ENCODE measurements at regions not wholly inside any gene's neighbourhood (a gene's known extent, or its start where the extent isn't known, plus 50 kb on each side); places are given as distances from the start of the nearest gene placed in this dataset.

DNA sequence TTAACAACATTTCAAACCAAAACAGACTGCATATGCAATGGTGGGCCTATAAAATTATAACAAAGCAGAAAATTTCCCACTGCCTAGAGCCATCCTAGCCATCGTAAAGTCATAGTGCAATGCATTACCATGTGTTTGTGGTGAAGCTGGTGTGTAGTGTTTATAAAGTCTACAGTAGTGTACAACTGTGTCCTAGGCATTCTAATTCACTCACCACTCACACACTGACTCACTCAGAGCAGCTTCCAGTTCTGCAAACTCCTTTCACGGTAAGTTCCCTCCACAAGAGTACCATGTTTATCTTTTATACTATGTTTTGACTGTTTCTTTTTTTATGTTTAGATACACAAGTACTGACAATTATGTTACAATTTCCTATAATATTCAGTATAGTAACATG, 1104.1 kb upstream of the PHF14 start:
- in situ Hi-C loops (cut with MboI; ENCODE audit: low sequenced_read_pairs) (no loop called here), intact Hi-C loops (cut with micrococcal nuclease) (no loop called here), dilution Hi-C loops (cut with HindIII; ENCODE audit: low sequenced_read_pairs, unreplicated experiment) (no loop called here)
- Histone ChIP-seq H2BK5ac (ENCODE audit: low read depth, low read length, poor library complexity, severe bottlenecking) (no peak overlapping the region), H2AK5ac (ENCODE audit: low read depth, low read length) (no peak overlapping the region), H3K56ac (ENCODE audit: extremely low read depth, insufficient read depth, low read length) (no peak overlapping the region), H2BK20ac (ENCODE audit: low read depth, low read length) (no peak overlapping the region), H3K23ac (ENCODE audit: low read depth, low read length) (no peak overlapping the region), H3K4me2 (ENCODE audit: low read depth, low read length) (no peak overlapping the region), H3K79me1 (ENCODE audit: low read depth in 1 of 2, low read length in 2 of 2) (no peaks in the 10 kb centered on the region), H3K18ac (ENCODE audit: low read depth, low read length) (no peak overlapping the region), H2BK120ac (ENCODE audit: low read depth, low read length) (no peak overlapping the region), H3K9ac (ENCODE audit: low read depth, low read length) (no peak overlapping the region), H3K4me3 (ENCODE audit: insufficient read depth, low read depth, low read length) (no peak overlapping the region), H3K4me1 (ENCODE audit: control insufficient read depth, insufficient read depth, low read length) (no peaks in the 10 kb centered on the region), H4K91ac (ENCODE audit: insufficient read depth, low read depth, low read length) (no peak overlapping the region), H2BK15ac (ENCODE audit: low read depth, low read length) (no peak overlapping the region), H4K8ac (ENCODE audit: low read depth in 2 of 2, low read length in 2 of 2) (no peak overlapping the region), H4K5ac (ENCODE audit: low read depth, low read length) (no peak overlapping the region), H3K27me3 (ENCODE audit: control insufficient read depth, insufficient read depth, low read length) (no peaks in the 10 kb centered on the region), H2AFZ (replicated peaks; ENCODE audit: low read length, poor library complexity) (no peak overlapping the region), H3K9me1 (ENCODE audit: insufficient read depth, low read length) (no peaks in the 10 kb centered on the region), H4K20me1 (ENCODE audit: insufficient read depth, low read length) (no peaks in the 10 kb centered on the region), H2AK9ac (replicated peaks; ENCODE audit: low read depth, low read length, poor library complexity) (no peak overlapping the region), H3K14ac (replicated peaks; ENCODE audit: low read depth, low read length) (no peak overlapping the region), H3K9me3 (ENCODE audit: control insufficient read depth, insufficient read depth, low read length) (peaks cover 2% of the 10 kb centered on the region; the same call in 1 of the 2 replicates), H3K36me3 (ENCODE audit: control insufficient read depth, insufficient read depth, low read length) (no peaks in the 10 kb centered on the region), H3K27ac (ENCODE audit: insufficient read depth, low read length) (no peak overlapping the region), H3K4ac (ENCODE audit: low read depth, low read length) (no peak overlapping the region)
- DNase-seq (no peak), ATAC-seq (ENCODE audit: low read depth) (no peak)
- no TSS peak for BruUV-seq (replicated peaks)
- ChIA-PET CTCF (no interaction called here), POLR2A (ENCODE audit: unreplicated experiment) (no interaction called here)
- WGBS, 2 experiments (ENCODE audit: extremely low coverage in 2 of 2, insufficient read length in 1 of 2) = no CpG with 5 or more reads among the region's 2 CpGs
- TF ChIP-seq RCOR1 (IDR thresholded peaks at IDR 0.05; ENCODE audit: insufficient replicate concordance, low read length) (no peak), BHLHE40 (IDR thresholded peaks at IDR 0.05; ENCODE audit: low read depth, low read length) (no peak), ELK1 (IDR thresholded peaks at IDR 0.05; ENCODE audit: borderline replicate concordance, low read depth, low read length) (no peak), MAFK (IDR thresholded peaks at IDR 0.05; ENCODE audit: low read depth, low read length) (no peak), RFX5 (IDR thresholded peaks at IDR 0.05; ENCODE audit: low read depth, low read length) (no peak), CTCF (conservative IDR thresholded peaks at IDR 0.05; ENCODE audit: low read depth, low read length) (no peak), MXI1 (IDR thresholded peaks at IDR 0.05; ENCODE audit: borderline replicate concordance, low read depth, low read length) (no peak), CHD1 (IDR thresholded peaks at IDR 0.05; ENCODE audit: low read depth, low read length) (no peak), RAD21 (IDR thresholded peaks at IDR 0.05; ENCODE audit: low read length) (no peak), NFE2L2 (IDR thresholded peaks at IDR 0.05; ENCODE audit: low read depth, low read length) (no peak), CEBPB (IDR thresholded peaks at IDR 0.05; ENCODE audit: low read depth, low read length) (no peak), MAZ (IDR thresholded peaks at IDR 0.05; ENCODE audit: borderline replicate concordance, low read depth, low read length) (no peak), SMC3 (IDR thresholded peaks at IDR 0.05; ENCODE audit: low read depth, low read length) (no peak), FOS (IDR thresholded peaks at IDR 0.05; ENCODE audit: low read depth, low read length) (no peak), POLR2A (IDR thresholded peaks at IDR 0.05; ENCODE audit: low read depth, low read length) (no peak)
- TF ChIP-seq, protein P1, sequence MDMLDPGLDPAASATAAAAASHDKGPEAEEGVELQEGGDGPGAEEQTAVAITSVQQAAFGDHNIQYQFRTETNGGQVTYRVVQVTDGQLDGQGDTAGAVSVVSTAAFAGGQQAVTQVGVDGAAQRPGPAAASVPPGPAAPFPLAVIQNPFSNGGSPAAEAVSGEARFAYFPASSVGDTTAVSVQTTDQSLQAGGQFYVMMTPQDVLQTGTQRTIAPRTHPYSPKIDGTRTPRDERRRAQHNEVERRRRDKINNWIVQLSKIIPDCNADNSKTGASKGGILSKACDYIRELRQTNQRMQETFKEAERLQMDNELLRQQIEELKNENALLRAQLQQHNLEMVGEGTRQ (IDR thresholded peaks at IDR 0.05; ENCODE audit: low read depth, low read length) = no peak

All from IMR-90 (cell line).